GM06990 (cell line): ENCODE measurements at regions not wholly inside any gene's neighbourhood (a gene's known extent, or its start where the extent isn't known, plus 50 kb on each side); places are given as distances from the start of the nearest gene placed in this dataset.
A peak's percentile ranks its signal among the peaks of the same experiment; 100 is the strongest.

Experiments
- DNase-seq: peaks from one replicate; pipeline ENCODE4 v3.0.0-alpha.2; 2011; ENCODE audit not compliant: insufficient read length; ENCODE audit errors: extremely low read depth
- H3K27me3 ChIP-seq: replicated peaks from 2 replicates; pipeline ENCODE4 v1.6.0; 2011; ENCODE audit warnings: low read length; ENCODE audit not compliant: control insufficient read depth, insufficient read depth
- H3K36me3 ChIP-seq: 2 replicates; pipeline ENCODE4 v1.5.1; 2011; ENCODE audit warnings: low read length; ENCODE audit not compliant: control insufficient read depth, insufficient read depth
- H3K4me3 ChIP-seq: replicated peaks from 2 replicates; pipeline ENCODE4 v1.5.1; 2011; ENCODE audit warnings: low read depth, mild to moderate bottlenecking, control low read depth, low read length
- CTCF ChIP-seq: IDR thresholded peaks from 2 replicates; pipeline ENCODE4 v1.5.1; 2011; ENCODE audit warnings: low read length, control low read depth, mild to moderate bottlenecking, inconsistent platforms; ENCODE audit not compliant: insufficient read depth, poor library complexity, severe bottlenecking

- no peak for TF ChIP-seq CTCF
- Histone ChIP-seq H3K36me3 (no peaks in the 10 kb centered on the region), H3K4me3 (no peak overlapping the region), H3K27me3 (no peaks in the 10 kb centered on the region)
- DNase-seq: no peak
These were observed 944.7 kb upstream of the NDST4 start for GRCh38 chr4:116058129-116058528.

GRCh38 chr4:116055857-116056827 lies 942.7 kb upstream of the NDST4 start:
- no peak for DNase-seq
- peak; percentile 14 for TF ChIP-seq CTCF
- Histone ChIP-seq H3K36me3 (no peaks in the 10 kb centered on the region), H3K27me3 (no peaks in the 10 kb centered on the region), H3K4me3 (no peak overlapping the region)

- Histone ChIP-seq H3K27me3 (no peaks in the 10 kb centered on the region), H3K4me3 (no peak overlapping the region), H3K36me3 (no peaks in the 10 kb centered on the region)
- TF ChIP-seq CTCF: no peak
- no peak for DNase-seq
These were observed 913.9 kb upstream of the NDST4 start for GRCh38 chr4:116027311-116027710.

GRCh38 chr4:116024954-116025708 lies 911.7 kb upstream of the NDST4 start:
- DNase-seq: no peak
- Histone ChIP-seq H3K4me3 (no peak overlapping the region), H3K36me3 (no peaks in the 10 kb centered on the region), H3K27me3 (no peaks in the 10 kb centered on the region)
- TF ChIP-seq CTCF: no peak

GRCh38 chr4:116023049-116023448 lies 909.6 kb upstream of the NDST4 start:
- no peak for TF ChIP-seq CTCF
- Histone ChIP-seq H3K27me3 (no peaks in the 10 kb centered on the region), H3K4me3 (no peak overlapping the region), H3K36me3 (no peaks in the 10 kb centered on the region)
- DNase-seq: no peak
